CD4-positive, alpha-beta memory T cell (primary cell): ENCODE measurements at regions not wholly inside any gene's neighbourhood (a gene's known extent, or its start where the extent isn't known, plus 50 kb on each side); places are given as distances from the start of the nearest gene placed in this dataset.
"Not testable (repeated sequence)": the region's sequence is repeated elsewhere in the genome, so short reads cannot be mapped to it uniquely, and the experiment has no call there.

Source experiments
- CTCF ChIA-PET: fragments of 350-600 bp; sonication (Branson Sonifier 250); formaldehyde crosslinking; loops from one replicate; lab custom pipeline; 2021; ENCODE audit warnings: inconsistent platforms; ENCODE audit not compliant: partially characterized antibody; lab: Charles Lee
- POLR2A ChIA-PET: fragments of 350-600 bp; sonication (Branson Sonifier 250); formaldehyde crosslinking; loops from one replicate; lab custom pipeline; 2021; ENCODE audit not compliant: partially characterized antibody; lab: Charles Lee
- DNase-seq, 5 donors: peaks; one replicate each; pipeline versions ENCODE4 v3.0.0 to v3.0.0-alpha.2; 2020 to 2022; ENCODE audit warnings: mixed read lengths in 1 of 5
- H3K27ac ChIP-seq: one replicate; pipeline ENCODE4 v1.7.0; 2013; ENCODE audit warnings: low read depth, low read length
- H3K27me3 ChIP-seq: 2 replicates; pipeline ENCODE4 v1.7.0; 2013; ENCODE audit warnings: mild to moderate bottlenecking, low read length, moderate library complexity; ENCODE audit not compliant: insufficient read depth
- H3K36me3 ChIP-seq: 2 replicates; pipeline ENCODE4 v1.7.0; 2013; ENCODE audit warnings: mild to moderate bottlenecking, low read length, moderate library complexity; ENCODE audit not compliant: insufficient read depth
- H3K4me1 ChIP-seq: 2 replicates; pipeline ENCODE4 v1.7.0; 2013; ENCODE audit warnings: mild to moderate bottlenecking, low read length, moderate library complexity; ENCODE audit not compliant: insufficient read depth
- H3K4me3 ChIP-seq, 2 donors: one replicate each; pipeline ENCODE4 v1.7.0; 2013; ENCODE audit warnings: low read length in 2 of 2, mild to moderate bottlenecking in 1 of 2
- H3K9me3 ChIP-seq, 2 donors: one replicate each; pipeline ENCODE4 v1.7.0; 2013; ENCODE audit warnings: low read length in 2 of 2, control low read depth in 1 of 2; ENCODE audit not compliant: control insufficient read depth in 1 of 2
- H3K27ac Mint-ChIP-seq, 7 donors: one replicate each; pipeline ENCODE4 v1.8.0; 2020 to 2021; ENCODE audit warnings: mixed read lengths in 7 of 7, mild to moderate bottlenecking in 6 of 7, inconsistent platforms in 3 of 7, moderate library complexity in 3 of 7
- H3K27me3 Mint-ChIP-seq, 2 donors: one replicate each; pipeline ENCODE4 v1.8.0; 2020 to 2021; ENCODE audit warnings: mixed read lengths in 2 of 2
- H3K36me3 Mint-ChIP-seq, 2 donors: one replicate each; pipeline ENCODE4 v1.8.0; 2020 to 2021; ENCODE audit warnings: mixed read lengths in 2 of 2, inconsistent platforms in 1 of 2, mild to moderate bottlenecking in 1 of 2
- H3K4me1 Mint-ChIP-seq, 4 donors: one replicate each; pipeline ENCODE4 v1.8.0; 2020 to 2021; ENCODE audit warnings: mixed read lengths in 4 of 4, mild to moderate bottlenecking in 1 of 4
- H3K4me3 Mint-ChIP-seq, 8 donors: one replicate each; pipeline ENCODE4 v1.8.0; 2020 to 2021; ENCODE audit warnings: mixed read lengths in 8 of 8, mild to moderate bottlenecking in 7 of 8, moderate library complexity in 6 of 8, inconsistent platforms in 3 of 8
- H3K9me3 Mint-ChIP-seq, 8 donors: one replicate each; pipeline ENCODE4 v1.8.0; 2020 to 2021; ENCODE audit warnings: mixed read lengths in 8 of 8, mild to moderate bottlenecking in 5 of 8, inconsistent platforms in 3 of 8, moderate library complexity in 1 of 8
- intact Hi-C: fragments of 100-400 bp; cut with micrococcal nuclease; formaldehyde crosslinking; loops from one replicate; pipeline ENCODE4 v1.15.1; 2023

GRCh38 chr5:127213231-127213630 lies 77.4 kb upstream of the MEGF10 start:
- POLR2A ChIA-PET: no interaction called here
- intact Hi-C loops: no loop called here
- H3K4me1 ChIP-seq: no peaks in the 10 kb centered on the region
- no peak overlapping the region for H3K27ac Mint-ChIP-seq
- H3K27me3 Mint-ChIP-seq: peaks cover 8 to 15% of the 10 kb centered on the region in 2 donors
- CTCF ChIA-PET: no interaction called here
- H3K9me3 ChIP-seq: no peaks in the 10 kb centered on the region
- no peak overlapping the region for H3K27ac ChIP-seq
- H3K4me1 Mint-ChIP-seq: no peaks in the 10 kb centered on the region
- peaks cover 0 to 7% (median 2%) of the 10 kb centered on the region in 8 donors for H3K9me3 Mint-ChIP-seq
- H3K36me3 Mint-ChIP-seq: no peaks in the 10 kb centered on the region
- no peaks in the 10 kb centered on the region for H3K36me3 ChIP-seq
- no peak overlapping the region for H3K4me3 Mint-ChIP-seq
- DNase-seq: no peak
- no peak overlapping the region for H3K4me3 ChIP-seq
- H3K27me3 ChIP-seq: no peaks in the 10 kb centered on the region

- H3K27me3 Mint-ChIP-seq: peaks cover 9 to 15% of the 10 kb centered on the region in 2 donors
- H3K4me1 Mint-ChIP-seq: no peaks in the 10 kb centered on the region
- H3K9me3 Mint-ChIP-seq: peaks cover 0 to 10% (median 3%) of the 10 kb centered on the region in 8 donors
- H3K27ac ChIP-seq: no peak overlapping the region
- H3K4me1 ChIP-seq: no peaks in the 10 kb centered on the region
- no peaks in the 10 kb centered on the region for H3K27me3 ChIP-seq
- H3K36me3 ChIP-seq: no peaks in the 10 kb centered on the region
- peaks cover 0 to 4% of the 10 kb centered on the region in 2 donors for H3K36me3 Mint-ChIP-seq
- H3K27ac Mint-ChIP-seq: no peak overlapping the region
- no peak for DNase-seq
- ChIA-PET POLR2A (no interaction called here), CTCF (interaction anchor here (1.9 kb wide), 1 partner anchor 13 kb away, joined by 5 read pairs; no protein-coding TSS in a partner anchor)
- H3K4me3 Mint-ChIP-seq: no peak overlapping the region
- H3K4me3 ChIP-seq: no peak overlapping the region
- no peaks in the 10 kb centered on the region for H3K9me3 ChIP-seq
- intact Hi-C loops: no loop called here
These were observed 74.5 kb upstream of the MEGF10 start for GRCh38 chr5:127216143-127216542.

DNA sequence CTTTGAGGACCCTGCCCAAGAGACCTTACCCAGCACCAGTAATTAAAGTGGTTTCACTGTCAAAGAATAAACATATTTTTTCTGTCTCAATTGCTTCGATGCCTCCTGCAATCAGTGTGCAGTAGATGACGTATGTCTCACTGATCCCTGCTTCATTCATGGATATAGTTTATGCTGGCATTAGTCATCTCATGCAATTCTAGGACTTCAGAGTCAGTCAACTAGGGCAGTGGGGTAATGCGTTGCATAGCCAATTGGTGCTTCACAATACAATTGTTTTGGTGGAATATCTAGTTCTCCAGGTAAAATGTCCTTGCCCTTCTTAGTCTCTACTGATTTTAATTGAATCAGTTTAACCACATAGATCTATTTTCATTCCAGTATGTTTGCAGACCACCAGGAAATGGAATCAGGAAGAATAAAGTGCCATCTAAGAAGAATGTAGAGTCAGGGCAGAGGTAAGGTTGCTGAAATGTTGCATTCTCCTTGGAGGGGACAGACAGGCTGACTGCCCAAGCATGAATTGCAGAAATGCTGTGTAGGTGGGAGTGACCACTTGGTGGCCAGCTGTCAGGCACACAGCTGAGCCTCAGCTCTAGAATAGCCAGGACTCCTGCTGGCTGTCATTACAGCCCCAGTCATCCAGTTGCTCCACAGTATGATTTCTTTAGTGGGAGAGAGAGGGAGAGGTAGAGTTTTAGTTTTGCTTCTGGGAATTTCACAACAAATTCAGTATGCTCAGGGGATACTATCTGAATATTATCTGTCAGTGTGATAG lies 73.5 kb upstream of the MEGF10 start:
- no peaks in the 10 kb centered on the region for H3K4me1 ChIP-seq
- ChIA-PET POLR2A (no interaction called here), CTCF (interaction anchor here (1.9 kb wide), 1 partner anchor 12 kb away, joined by 5 read pairs; no protein-coding TSS in a partner anchor)
- no peak for DNase-seq
- Mint-ChIP-seq H3K36me3 (peaks cover 0 to 4% of the 10 kb centered on the region in 2 donors), H3K9me3 (peaks cover 0 to 10% (median 4%) of the 10 kb centered on the region in 8 donors), H3K4me1 (no peaks in the 10 kb centered on the region), H3K27me3 (peaks cover 9 to 15% of the 10 kb centered on the region in 2 donors), H3K4me3 (no peak overlapping the region), H3K27ac (no peak overlapping the region)
- no peak overlapping the region for H3K4me3 ChIP-seq
- H3K9me3 ChIP-seq: no peaks in the 10 kb centered on the region
- H3K36me3 ChIP-seq: no peaks in the 10 kb centered on the region
- H3K27ac ChIP-seq: no peak overlapping the region
- intact Hi-C loops: no loop called here
- H3K27me3 ChIP-seq: no peaks in the 10 kb centered on the region

GRCh38 chr5:127221936-127222335 lies 68.7 kb upstream of the MEGF10 start:
- H3K9me3 ChIP-seq, CTCF ChIA-PET, POLR2A ChIA-PET, intact Hi-C loops, H3K4me3 ChIP-seq, H3K4me3 Mint-ChIP-seq, H3K4me1 Mint-ChIP-seq, H3K27ac Mint-ChIP-seq, H3K36me3 Mint-ChIP-seq, H3K27me3 ChIP-seq, H3K9me3 Mint-ChIP-seq, DNase-seq, H3K27ac ChIP-seq, H3K4me1 ChIP-seq, H3K27me3 Mint-ChIP-seq, H3K36me3 ChIP-seq: not testable (repeated sequence)

GRCh38 chr5:127222571-127223156 lies 67.9 kb upstream of the MEGF10 start:
- intact Hi-C loops, DNase-seq, H3K4me1 Mint-ChIP-seq, H3K4me3 ChIP-seq, POLR2A ChIA-PET, H3K27me3 ChIP-seq, H3K36me3 ChIP-seq, CTCF ChIA-PET, H3K9me3 ChIP-seq, H3K27me3 Mint-ChIP-seq, H3K4me3 Mint-ChIP-seq, H3K36me3 Mint-ChIP-seq, H3K27ac ChIP-seq, H3K4me1 ChIP-seq, H3K9me3 Mint-ChIP-seq: not testable (repeated sequence)
- peak overlapping the region in 2 of 7 donors; percentile 4 to 5 for H3K27ac Mint-ChIP-seq

- intact Hi-C loops: no loop called here
- H3K36me3 Mint-ChIP-seq: peaks cover 0 to 4% of the 10 kb centered on the region in 2 donors
- no peak overlapping the region for H3K4me3 Mint-ChIP-seq
- ChIA-PET POLR2A (no interaction called here), CTCF (no interaction called here)
- no peaks in the 10 kb centered on the region for H3K27me3 ChIP-seq
- peaks cover 0 to 3% of the 10 kb centered on the region in 2 donors for H3K27me3 Mint-ChIP-seq
- H3K36me3 ChIP-seq: no peaks in the 10 kb centered on the region
- peaks cover 0 to 2% (median 0%) of the 10 kb centered on the region in 4 donors for H3K4me1 Mint-ChIP-seq
- DNase-seq: no peak
- H3K4me1 ChIP-seq: no peaks in the 10 kb centered on the region
- no peak overlapping the region for H3K4me3 ChIP-seq
- H3K27ac ChIP-seq: no peak overlapping the region
- no peaks in the 10 kb centered on the region for H3K9me3 ChIP-seq
- peaks cover 0 to 7% (median 3%) of the 10 kb centered on the region in 8 donors for H3K9me3 Mint-ChIP-seq
- peak overlapping the region in 1 of 7 donors; percentile 18 for H3K27ac Mint-ChIP-seq
These were observed 67.2 kb upstream of the MEGF10 start for GRCh38 chr5:127223256-127223974.

DNA sequence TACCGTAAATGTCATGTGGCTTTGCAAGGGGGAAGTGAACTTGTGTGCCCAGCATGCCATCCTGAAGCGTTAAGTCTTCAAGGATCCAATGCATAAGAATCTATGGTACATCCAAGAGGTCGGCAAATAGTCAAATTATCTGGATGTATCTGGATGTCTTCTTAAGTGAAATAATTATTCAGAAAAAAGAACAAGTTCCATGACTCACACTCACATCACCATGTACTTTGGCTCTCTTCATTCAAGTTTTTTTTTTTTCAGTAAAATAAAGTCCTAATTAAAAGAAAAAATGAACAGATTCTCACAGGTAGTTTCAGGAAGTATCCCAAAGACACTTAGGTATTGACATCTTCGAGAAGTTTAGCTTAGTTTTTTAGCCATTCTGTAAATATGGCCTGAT lies 62.7 kb upstream of the MEGF10 start:
- H3K36me3 ChIP-seq: no peaks in the 10 kb centered on the region
- H3K27ac ChIP-seq: no peak overlapping the region
- Mint-ChIP-seq H3K9me3 (peaks cover 0 to 3% (median under 1%) of the 10 kb centered on the region in 8 donors), H3K36me3 (peaks cover 4 to 8% of the 10 kb centered on the region in 2 donors), H3K4me3 (peak overlapping the region in 1 of 8 donors; percentile 12), H3K27ac (peak overlapping the region in 2 of 7 donors; percentile 7 to 76), H3K27me3 (no peaks in the 10 kb centered on the region), H3K4me1 (peaks cover 15 to 24% (median 18%) of the 10 kb centered on the region in 4 donors)
- H3K9me3 ChIP-seq: no peaks in the 10 kb centered on the region
- H3K4me3 ChIP-seq: no peak overlapping the region
- no peak for DNase-seq
- no peaks in the 10 kb centered on the region for H3K27me3 ChIP-seq
- ChIA-PET POLR2A (interaction anchor here (0.6 to 2.9 kb wide), 2 partner anchors 94 to 450 kb away, joined by 4 to 25 read pairs; partner anchors contain the start of gene LMNB1), CTCF (interaction anchor here (0.7 to 1.9 kb wide), 3 partner anchors 11 to 627 kb away, joined by 3 to 5 read pairs (median 4); partner anchors contain the start of gene PHAX)
- intact Hi-C loops: loop anchor here (5.0 kb wide), 3 partner anchors 196 to 551 kb away; partner anchors contain the start of gene MARCHF3
- peaks cover 16% of the 10 kb centered on the region for H3K4me1 ChIP-seq
